Omental fat pad (tissue), 3 donors: ENCODE measurements at regions not wholly inside any gene's neighbourhood (a gene's known extent, or its start where the extent isn't known, plus 50 kb on each side); places are given as distances from the start of the nearest gene placed in this dataset.

Experiments used
- ATAC-seq: fragments of 150-250 bp; one replicate; pipeline ENCODE4 v1.9.1; 2016; ENCODE audit warnings: mild to moderate bottlenecking, moderate library complexity; ENCODE audit not compliant: low FRiP score
- DNase-seq: peaks from one replicate; pipeline ENCODE4 v3.0.0-alpha.2; 2019; ENCODE audit warnings: low spot score
- CTCF ChIP-seq, 3 donors: fragments of 450-650 bp; IDR thresholded peaks; one replicate each; pipeline ENCODE4 v1.5.1; 2016 to 2017; ENCODE audit warnings: antibody characterized with exemption in 3 of 3, mild to moderate bottlenecking in 3 of 3, moderate library complexity in 2 of 3

GRCh38 chr17:70332356-70333210 is 163.3 kb downstream of the KCNJ2 start:
- ATAC-seq (no peak), DNase-seq (no peak)
- TF ChIP-seq CTCF (IDR thresholded peaks at IDR 0.05) = no peak

GRCh38 chr17:70336411-70336810 is 167.1 kb downstream of the KCNJ2 start:
- no peak for DNase-seq
- no peak for TF ChIP-seq CTCF (IDR thresholded peaks at IDR 0.05)
- ATAC-seq = no peak

- ATAC-seq (no peak), DNase-seq (no peak)
- TF ChIP-seq CTCF (IDR thresholded peaks at IDR 0.05) = no peak
Observed at GRCh38 chr17:70338946-70339354, 169.6 kb downstream of the KCNJ2 start.

- DNase-seq = no peak
- TF ChIP-seq CTCF (IDR thresholded peaks at IDR 0.05) = no peak
- no peak for ATAC-seq
Observed at GRCh38 chr17:70343114-70343513, 173.8 kb downstream of the KCNJ2 start.

- ATAC-seq (peak; percentile 85), DNase-seq (no peak)
- no peak for TF ChIP-seq CTCF (IDR thresholded peaks at IDR 0.05)
Observed at GRCh38 chr17:70344386-70345060, 175.2 kb downstream of the KCNJ2 start.

- peak; percentile 38 for ATAC-seq
- DNase-seq = no peak
- TF ChIP-seq CTCF (IDR thresholded peaks at IDR 0.05) = no peak
Observed at GRCh38 chr17:70345061-70345460, 175.7 kb downstream of the KCNJ2 start.
